ENCODE measurements at regions not wholly inside any gene's neighbourhood (a gene's known extent, or its start where the extent isn't known, plus 50 kb on each side); places are given as distances from the start of the nearest gene placed in this dataset.
"Not testable (repeated sequence)": the region's sequence is repeated elsewhere in the genome, so short reads cannot be mapped to it uniquely, and the experiment has no call there.

GRCh38 chr1:149841597-149842238 is 57.6 kb upstream of the BOLA1 start:
- peaks cover 14% of the 10 kb centered on the region for H3K4me1 ChIP-seq (ENCODE audit: control insufficient read depth, insufficient read depth, low read length)
- H3K27me3 ChIP-seq (ENCODE audit: control insufficient read depth, insufficient read depth, low read length); H3K4me3 ChIP-seq (ENCODE audit: low read depth, low read length); H3K9ac ChIP-seq (ENCODE audit: low read depth, low read length); H3K9me3 ChIP-seq (ENCODE audit: control insufficient read depth, insufficient read depth, low read length); H3K36me3 ChIP-seq (ENCODE audit: control insufficient read depth, insufficient read depth, low read length): not testable (repeated sequence)

- not testable (repeated sequence) for H3K9me3 ChIP-seq (ENCODE audit: control insufficient read depth, insufficient read depth, low read length); H3K27me3 ChIP-seq (ENCODE audit: control insufficient read depth, insufficient read depth, low read length); H3K9ac ChIP-seq (ENCODE audit: low read depth, low read length); H3K36me3 ChIP-seq (ENCODE audit: control insufficient read depth, insufficient read depth, low read length); H3K4me3 ChIP-seq (ENCODE audit: low read depth, low read length)
- H3K4me1 ChIP-seq (ENCODE audit: control insufficient read depth, insufficient read depth, low read length), result peaks cover 16% of the 10 kb centered on the region
Observed at GRCh38 chr1:149842458-149843064, 56.8 kb upstream of the BOLA1 start.

GRCh38 chr1:149843431-149844041 is 55.8 kb upstream of the BOLA1 start:
- no peaks in the 10 kb centered on the region for H3K36me3 ChIP-seq (ENCODE audit: control insufficient read depth, insufficient read depth, low read length)
- peak overlapping the region; percentile 88 for H3K4me3 ChIP-seq (ENCODE audit: low read depth, low read length)
- H3K27me3 ChIP-seq (ENCODE audit: control insufficient read depth, insufficient read depth, low read length), result no peaks in the 10 kb centered on the region
- H3K9ac ChIP-seq (ENCODE audit: low read depth, low read length), result peak overlapping the region; percentile 91
- H3K4me1 ChIP-seq (ENCODE audit: control insufficient read depth, insufficient read depth, low read length), result peaks cover 23% of the 10 kb centered on the region
- H3K9me3 ChIP-seq (ENCODE audit: control insufficient read depth, insufficient read depth, low read length), result no peaks in the 10 kb centered on the region

- Histone ChIP-seq H3K27me3 (ENCODE audit: control insufficient read depth, insufficient read depth, low read length) (no peaks in the 10 kb centered on the region), H3K4me1 (ENCODE audit: control insufficient read depth, insufficient read depth, low read length) (peaks cover 27% of the 10 kb centered on the region), H3K36me3 (ENCODE audit: control insufficient read depth, insufficient read depth, low read length) (no peaks in the 10 kb centered on the region), H3K9me3 (ENCODE audit: control insufficient read depth, insufficient read depth, low read length) (no peaks in the 10 kb centered on the region), H3K4me3 (ENCODE audit: low read depth, low read length) (peak overlapping the region; percentile 88), H3K9ac (ENCODE audit: low read depth, low read length) (peak overlapping the region; percentile 91)
Observed at GRCh38 chr1:149844101-149844500, 55.3 kb upstream of the BOLA1 start.

- H3K4me3 ChIP-seq (ENCODE audit: low read depth, low read length), result peak overlapping the region; percentile 47
- H3K9ac ChIP-seq (ENCODE audit: low read depth, low read length), result peak overlapping the region; percentile 51
- H3K27me3 ChIP-seq (ENCODE audit: control insufficient read depth, insufficient read depth, low read length), result no peaks in the 10 kb centered on the region
- H3K36me3 ChIP-seq (ENCODE audit: control insufficient read depth, insufficient read depth, low read length), result no peaks in the 10 kb centered on the region
- H3K4me1 ChIP-seq (ENCODE audit: control insufficient read depth, insufficient read depth, low read length), result peaks cover 27% of the 10 kb centered on the region
- H3K9me3 ChIP-seq (ENCODE audit: control insufficient read depth, insufficient read depth, low read length), result no peaks in the 10 kb centered on the region
Observed at GRCh38 chr1:149844650-149845255, 54.6 kb upstream of the BOLA1 start.

- no peaks in the 10 kb centered on the region for H3K36me3 ChIP-seq (ENCODE audit: control insufficient read depth, insufficient read depth, low read length)
- peak overlapping the region; percentile 47 for H3K4me3 ChIP-seq (ENCODE audit: low read depth, low read length)
- peak overlapping the region; percentile 51 for H3K9ac ChIP-seq (ENCODE audit: low read depth, low read length)
- H3K27me3 ChIP-seq (ENCODE audit: control insufficient read depth, insufficient read depth, low read length), result no peaks in the 10 kb centered on the region
- H3K9me3 ChIP-seq (ENCODE audit: control insufficient read depth, insufficient read depth, low read length), result no peaks in the 10 kb centered on the region
- H3K4me1 ChIP-seq (ENCODE audit: control insufficient read depth, insufficient read depth, low read length), result peaks cover 27% of the 10 kb centered on the region
Observed at GRCh38 chr1:149845416-149845815, 54.0 kb upstream of the BOLA1 start.

GRCh38 chr1:149846042-149846441 is 53.3 kb upstream of the BOLA1 start:
- Histone ChIP-seq H3K36me3 (ENCODE audit: control insufficient read depth, insufficient read depth, low read length) (no peaks in the 10 kb centered on the region), H3K9ac (ENCODE audit: low read depth, low read length) (no peak overlapping the region), H3K4me1 (ENCODE audit: control insufficient read depth, insufficient read depth, low read length) (peaks cover 27% of the 10 kb centered on the region), H3K4me3 (ENCODE audit: low read depth, low read length) (peak overlapping the region; percentile 47), H3K9me3 (ENCODE audit: control insufficient read depth, insufficient read depth, low read length) (no peaks in the 10 kb centered on the region), H3K27me3 (ENCODE audit: control insufficient read depth, insufficient read depth, low read length) (no peaks in the 10 kb centered on the region)

GRCh38 chr1:149846593-149847466 is 52.5 kb upstream of the BOLA1 start:
- Histone ChIP-seq H3K4me3 (ENCODE audit: low read depth, low read length) (no peak overlapping the region), H3K36me3 (ENCODE audit: control insufficient read depth, insufficient read depth, low read length) (no peaks in the 10 kb centered on the region), H3K9ac (ENCODE audit: low read depth, low read length) (no peak overlapping the region), H3K4me1 (ENCODE audit: control insufficient read depth, insufficient read depth, low read length) (peaks cover 27% of the 10 kb centered on the region), H3K27me3 (ENCODE audit: control insufficient read depth, insufficient read depth, low read length) (no peaks in the 10 kb centered on the region), H3K9me3 (ENCODE audit: control insufficient read depth, insufficient read depth, low read length) (no peaks in the 10 kb centered on the region)

- Histone ChIP-seq H3K4me3 (ENCODE audit: low read depth, low read length) (peak overlapping the region; percentile 84), H3K36me3 (ENCODE audit: control insufficient read depth, insufficient read depth, low read length) (no peaks in the 10 kb centered on the region), H3K27me3 (ENCODE audit: control insufficient read depth, insufficient read depth, low read length) (no peaks in the 10 kb centered on the region), H3K9ac (ENCODE audit: low read depth, low read length) (peak overlapping the region; percentile 14), H3K4me1 (ENCODE audit: control insufficient read depth, insufficient read depth, low read length) (peaks cover 27% of the 10 kb centered on the region), H3K9me3 (ENCODE audit: control insufficient read depth, insufficient read depth, low read length) (no peaks in the 10 kb centered on the region)
Observed at GRCh38 chr1:149848340-149849110, 50.8 kb upstream of the BOLA1 start.

- no peaks in the 10 kb centered on the region for H3K9me3 ChIP-seq (ENCODE audit: control insufficient read depth, insufficient read depth, low read length)
- peak overlapping the region; percentile 84 for H3K4me3 ChIP-seq (ENCODE audit: low read depth, low read length)
- no peaks in the 10 kb centered on the region for H3K36me3 ChIP-seq (ENCODE audit: control insufficient read depth, insufficient read depth, low read length)
- H3K4me1 ChIP-seq (ENCODE audit: control insufficient read depth, insufficient read depth, low read length), result peaks cover 27% of the 10 kb centered on the region
- H3K27me3 ChIP-seq (ENCODE audit: control insufficient read depth, insufficient read depth, low read length), result no peaks in the 10 kb centered on the region
- H3K9ac ChIP-seq (ENCODE audit: low read depth, low read length), result peak overlapping the region; percentile 39
Observed at GRCh38 chr1:149849111-149849946, 50.0 kb upstream of the BOLA1 start.
